ENCODE measurements at regions not wholly inside any gene's neighbourhood (a gene's known extent, or its start where the extent isn't known, plus 50 kb on each side); places are given as distances from the start of the nearest gene placed in this dataset.

DNA sequence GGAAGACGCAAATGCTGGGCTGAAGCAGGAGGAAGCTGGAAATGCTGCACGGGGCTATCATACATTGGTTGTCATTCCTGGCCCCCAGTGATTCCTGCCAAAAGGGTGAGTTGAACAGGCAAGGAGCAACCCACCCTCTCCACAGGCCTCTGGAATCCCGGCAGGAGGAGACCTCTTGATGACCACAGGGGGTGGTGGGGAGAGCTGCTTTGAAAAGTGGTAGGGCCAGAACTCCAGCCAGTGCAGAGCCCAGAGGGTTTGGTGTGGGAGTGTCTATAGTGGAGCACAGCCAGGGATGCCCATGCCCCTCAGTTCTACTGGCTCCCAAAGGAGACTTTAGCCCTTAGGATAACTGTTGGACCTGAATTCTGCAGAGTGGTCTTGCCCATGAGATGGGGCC is 89.2 kb downstream of the SAMD9 start:
- TF ChIP-seq, protein P1, sequence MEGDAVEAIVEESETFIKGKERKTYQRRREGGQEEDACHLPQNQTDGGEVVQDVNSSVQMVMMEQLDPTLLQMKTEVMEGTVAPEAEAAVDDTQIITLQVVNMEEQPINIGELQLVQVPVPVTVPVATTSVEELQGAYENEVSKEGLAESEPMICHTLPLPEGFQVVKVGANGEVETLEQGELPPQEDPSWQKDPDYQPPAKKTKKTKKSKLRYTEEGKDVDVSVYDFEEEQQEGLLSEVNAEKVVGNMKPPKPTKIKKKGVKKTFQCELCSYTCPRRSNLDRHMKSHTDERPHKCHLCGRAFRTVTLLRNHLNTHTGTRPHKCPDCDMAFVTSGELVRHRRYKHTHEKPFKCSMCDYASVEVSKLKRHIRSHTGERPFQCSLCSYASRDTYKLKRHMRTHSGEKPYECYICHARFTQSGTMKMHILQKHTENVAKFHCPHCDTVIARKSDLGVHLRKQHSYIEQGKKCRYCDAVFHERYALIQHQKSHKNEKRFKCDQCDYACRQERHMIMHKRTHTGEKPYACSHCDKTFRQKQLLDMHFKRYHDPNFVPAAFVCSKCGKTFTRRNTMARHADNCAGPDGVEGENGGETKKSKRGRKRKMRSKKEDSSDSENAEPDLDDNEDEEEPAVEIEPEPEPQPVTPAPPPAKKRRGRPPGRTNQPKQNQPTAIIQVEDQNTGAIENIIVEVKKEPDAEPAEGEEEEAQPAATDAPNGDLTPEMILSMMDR (IDR thresholded peaks at IDR 0.05), result no peak
- TF ChIP-seq POLR2AphosphoS5 (IDR thresholded peaks at IDR 0.05) (no peak), POLR2A (IDR thresholded peaks at IDR 0.05) (no peak)
